Neuronal stem cell (in vitro differentiated cells): ENCODE measurements at regions not wholly inside any gene's neighbourhood (a gene's known extent, or its start where the extent isn't known, plus 50 kb on each side); places are given as distances from the start of the nearest gene placed in this dataset.

ENCODE experiments used
- DNase-seq: peaks from one replicate; pipeline ENCODE4 v3.0.0-alpha.2; 2013; ENCODE audit warnings: low spot score
- H2AFZ ChIP-seq: one replicate; pipeline ENCODE4 v1.6.1; 2013; ENCODE audit warnings: mild to moderate bottlenecking, low read length, inconsistent platforms
- H2AK5ac ChIP-seq: 2 replicates; pipeline ENCODE4 v1.6.1; 2013; ENCODE audit warnings: low read depth, mild to moderate bottlenecking, inconsistent platforms, low read length, moderate library complexity, mixed read lengths
- H2BK120ac ChIP-seq: 2 replicates; pipeline ENCODE4 v1.6.1; 2013; ENCODE audit warnings: low read depth, mild to moderate bottlenecking, inconsistent platforms, low read length, moderate library complexity, mixed read lengths
- H2BK12ac ChIP-seq: one replicate; pipeline ENCODE4 v1.6.1; 2013; ENCODE audit warnings: low read length, inconsistent platforms
- H2BK15ac ChIP-seq: 2 replicates; pipeline ENCODE4 v1.6.1; 2013; ENCODE audit warnings: mild to moderate bottlenecking, low read length, inconsistent platforms, mixed read lengths
- H2BK5ac ChIP-seq: one replicate; pipeline ENCODE4 v1.6.1; 2013; ENCODE audit warnings: inconsistent platforms, mild to moderate bottlenecking, low read length, moderate library complexity
- H3K14ac ChIP-seq: one replicate; pipeline ENCODE4 v1.6.1; 2013; ENCODE audit warnings: low read length, inconsistent platforms
- H3K18ac ChIP-seq: 2 replicates; pipeline ENCODE4 v1.6.1; 2013; ENCODE audit warnings: low read length, inconsistent platforms
- H3K23ac ChIP-seq: 2 replicates; pipeline ENCODE4 v1.6.1; 2013; ENCODE audit warnings: low read depth, mild to moderate bottlenecking, mixed read lengths, low read length, inconsistent platforms; ENCODE audit not compliant: poor library complexity
- H3K27ac ChIP-seq: replicated peaks from 3 replicates; pipeline ENCODE4 v1.5.1; 2013; ENCODE audit warnings: low read length, inconsistent platforms
- H3K27me3 ChIP-seq, 3 experiments: 2 replicates each; pipeline ENCODE4 v1.6.1; 2013; ENCODE audit warnings: low read length in 3 of 3, mild to moderate bottlenecking in 2 of 3, inconsistent platforms in 1 of 3, low read depth in 1 of 3, mixed read lengths in 1 of 3, moderate library complexity in 1 of 3; ENCODE audit not compliant: control insufficient read depth in 3 of 3, insufficient read depth in 3 of 3
- H3K36me3 ChIP-seq, 2 donors: replicated peaks in 1 of 2; 2 replicates each; pipeline ENCODE4 v1.6.1; 2013; ENCODE audit warnings: low read length in 2 of 2; ENCODE audit not compliant: control insufficient read depth in 2 of 2, insufficient read depth in 2 of 2
- H3K4ac ChIP-seq: 2 replicates; pipeline ENCODE4 v1.6.1; 2013; ENCODE audit warnings: inconsistent platforms, mild to moderate bottlenecking, low read length, moderate library complexity
- H3K4me1 ChIP-seq, 2 donors: 1 replicate in 1 of 2; 2 replicates in 1 of 2; pipeline ENCODE4 v1.6.1; 2013; ENCODE audit warnings: low read length in 2 of 2, low read depth in 1 of 2; ENCODE audit not compliant: control insufficient read depth in 2 of 2, insufficient read depth in 1 of 2
- H3K4me2 ChIP-seq: one replicate; pipeline ENCODE4 v1.6.1; 2013; ENCODE audit warnings: mild to moderate bottlenecking, low read length, inconsistent platforms; ENCODE audit not compliant: insufficient read depth, poor library complexity, severe bottlenecking
- H3K4me3 ChIP-seq, 2 donors: 2 replicates each; pipeline ENCODE4 v1.5.1; 2013; ENCODE audit warnings: low read length in 2 of 2, mild to moderate bottlenecking in 2 of 2, inconsistent platforms in 1 of 2, moderate library complexity in 1 of 2
- H3K79me1 ChIP-seq: one replicate; pipeline ENCODE4 v1.6.1; 2013; ENCODE audit warnings: low read depth, mild to moderate bottlenecking, inconsistent platforms, low read length, moderate library complexity
- H3K9ac ChIP-seq: one replicate; pipeline ENCODE4 v1.6.1; 2013; ENCODE audit warnings: mild to moderate bottlenecking, low read depth, low read length, inconsistent platforms; ENCODE audit not compliant: poor library complexity
- H3K9me3 ChIP-seq, 2 donors: replicated peaks in 1 of 2; 2 replicates each; pipeline versions ENCODE3 to v1.6.1; 2013; ENCODE audit warnings: low read length in 2 of 2, mild to moderate bottlenecking in 2 of 2, inconsistent platforms in 1 of 2, low read depth in 1 of 2, mixed read lengths in 1 of 2, moderate library complexity in 1 of 2; ENCODE audit not compliant: control insufficient read depth in 2 of 2, insufficient read depth in 1 of 2
- H4K8ac ChIP-seq: one replicate; pipeline ENCODE4 v1.6.1; 2013; ENCODE audit warnings: low read depth, mild to moderate bottlenecking, inconsistent platforms, low read length, moderate library complexity
- H4K91ac ChIP-seq: one replicate; pipeline ENCODE4 v1.6.1; 2013; ENCODE audit warnings: low read length, low read depth, mild to moderate bottlenecking, inconsistent platforms; ENCODE audit not compliant: poor library complexity
- WGBS, 2 donors: extraction: QIAGEN DNeasy Blood & Tissue Kit; methylation state at CpG; one replicate each; pipeline ENCODE4 v1.1.7; 2013; ENCODE audit warnings: missing lambda C conversion rate in 2 of 2, mixed read lengths in 1 of 2; ENCODE audit not compliant: insufficient read length in 2 of 2, insufficient replicate concordance in 1 of 2; ENCODE audit errors: extremely low coverage in 2 of 2; 5-methylcytosine and 5-hydroxymethylcytosine counted together

DNA sequence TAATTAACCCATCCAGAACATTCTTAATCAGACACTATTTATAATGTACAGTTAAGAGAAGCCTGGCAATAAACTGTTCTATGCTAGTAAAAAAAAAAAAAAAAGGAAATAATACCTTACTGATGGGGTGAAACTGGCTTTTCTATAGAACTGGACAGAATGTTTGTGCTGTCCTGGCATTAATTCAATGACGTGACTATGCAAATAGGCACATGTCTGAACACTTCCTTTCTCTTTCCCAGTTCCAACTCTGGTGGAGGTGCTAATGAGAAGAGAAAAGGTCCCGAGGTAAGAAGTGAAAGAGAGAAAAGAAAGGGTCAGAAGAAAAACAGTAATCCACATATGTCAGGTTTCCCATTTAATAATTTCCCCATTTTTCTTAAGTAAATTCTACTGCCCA, 508.4 kb downstream of the ZEB2 start:
- no peak overlapping the region for H2AFZ ChIP-seq
- H2BK15ac ChIP-seq, result no peak overlapping the region
- no peak overlapping the region for H3K18ac ChIP-seq
- H3K23ac ChIP-seq, result no peak overlapping the region
- DNase-seq, result no peak
- no peaks in the 10 kb centered on the region for H3K79me1 ChIP-seq
- no peaks in the 10 kb centered on the region for H3K27me3 ChIP-seq
- H3K27ac ChIP-seq, result no peak overlapping the region
- H3K9ac ChIP-seq, result no peak overlapping the region
- no peak overlapping the region for H4K91ac ChIP-seq
- H3K4me2 ChIP-seq, result no peak overlapping the region
- H2AK5ac ChIP-seq, result no peak overlapping the region
- no peak overlapping the region for H3K4me3 ChIP-seq
- H2BK120ac ChIP-seq, result no peak overlapping the region
- H3K9me3 ChIP-seq, result no peaks in the 10 kb centered on the region
- H3K36me3 ChIP-seq, result no peaks in the 10 kb centered on the region
- no peak overlapping the region for H3K14ac ChIP-seq
- no CpG with 5 or more reads among the region's 2 CpGs for WGBS, 2 donors
- no peak overlapping the region for H2BK12ac ChIP-seq
- no peak overlapping the region for H3K4ac ChIP-seq
- H2BK5ac ChIP-seq, result no peak overlapping the region
- H4K8ac ChIP-seq, result no peak overlapping the region
- peaks cover 2 to 3% of the 10 kb centered on the region in 2 donors for H3K4me1 ChIP-seq

DNA sequence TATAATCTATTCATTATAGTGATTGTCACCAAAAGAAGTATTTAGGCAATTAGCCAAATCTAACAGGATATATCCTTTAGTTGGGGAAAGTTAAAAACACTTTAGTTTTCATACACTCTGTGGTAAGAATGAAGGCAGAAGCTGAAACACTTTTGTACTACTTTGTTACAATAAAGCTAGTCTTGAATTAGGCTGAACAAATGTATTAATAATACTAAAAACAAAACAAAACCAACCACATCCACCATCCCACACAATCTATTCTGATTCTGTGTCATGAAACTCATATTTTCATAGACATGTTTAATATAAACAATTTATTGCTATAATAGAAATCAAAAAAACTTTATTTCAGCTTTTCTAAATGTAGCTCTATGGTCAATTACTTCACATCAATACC, 508.8 kb downstream of the ZEB2 start:
- Histone ChIP-seq H3K79me1 (no peaks in the 10 kb centered on the region), H3K4me1 (peaks cover 2 to 3% of the 10 kb centered on the region in 2 donors), H3K23ac (no peak overlapping the region), H3K18ac (no peak overlapping the region), H3K14ac (no peak overlapping the region), H4K8ac (no peak overlapping the region), H3K9ac (no peak overlapping the region), H3K9me3 (no peaks in the 10 kb centered on the region), H2BK12ac (no peak overlapping the region), H3K4ac (no peak overlapping the region), H3K27ac (no peak overlapping the region), H2AK5ac (no peak overlapping the region), H3K4me3 (no peak overlapping the region), H2BK5ac (no peak overlapping the region), H2BK120ac (no peak overlapping the region), H3K4me2 (no peak overlapping the region), H4K91ac (no peak overlapping the region), H3K27me3 (no peaks in the 10 kb centered on the region), H3K36me3 (no peaks in the 10 kb centered on the region), H2BK15ac (no peak overlapping the region), H2AFZ (no peak overlapping the region)
- no peak for DNase-seq

DNA sequence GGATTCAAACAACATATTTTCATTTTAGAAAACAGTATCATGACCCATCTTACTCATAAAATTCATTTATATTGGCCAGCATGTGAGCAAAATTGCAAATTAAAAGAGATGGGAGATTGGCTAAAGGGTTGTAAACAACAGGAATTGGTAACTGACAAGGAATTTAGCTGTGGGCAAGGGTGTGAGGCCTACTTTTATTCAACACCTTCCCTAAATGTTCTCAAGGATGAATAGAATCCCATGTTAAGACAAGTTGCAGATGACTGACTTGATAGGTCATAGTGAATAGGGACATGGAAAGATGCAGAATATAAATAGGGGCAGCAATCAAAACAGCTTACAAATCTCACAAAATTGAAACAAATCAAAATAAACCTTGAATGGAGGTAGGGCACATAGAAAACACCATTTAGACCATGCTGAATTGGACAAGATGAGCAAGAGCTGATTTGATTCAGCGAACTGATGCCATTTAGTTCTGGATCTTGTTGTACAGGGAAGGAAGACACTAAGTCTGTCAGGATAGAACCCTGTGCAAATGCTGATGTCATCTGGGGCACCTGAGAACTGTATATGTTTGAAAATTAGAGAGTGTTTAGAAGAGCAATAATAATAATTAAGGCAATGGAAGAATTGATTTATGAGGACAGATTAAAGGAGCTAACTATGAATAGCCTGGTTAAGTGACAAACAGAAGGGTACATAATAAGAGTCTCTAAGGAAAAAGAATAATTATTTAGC, 509.7 kb downstream of the ZEB2 start:
- Histone ChIP-seq H3K18ac (no peak overlapping the region), H3K4ac (no peak overlapping the region), H2BK15ac (no peak overlapping the region), H2BK5ac (no peak overlapping the region), H2BK12ac (no peak overlapping the region), H3K4me3 (no peak overlapping the region), H3K36me3 (no peaks in the 10 kb centered on the region), H3K79me1 (no peaks in the 10 kb centered on the region), H4K91ac (no peak overlapping the region), H3K14ac (no peak overlapping the region), H3K9ac (no peak overlapping the region), H3K23ac (no peak overlapping the region), H2BK120ac (no peak overlapping the region), H3K27me3 (no peaks in the 10 kb centered on the region), H3K9me3 (no peaks in the 10 kb centered on the region), H4K8ac (no peak overlapping the region), H3K4me1 (peaks cover 2 to 3% of the 10 kb centered on the region in 2 donors), H2AFZ (no peak overlapping the region), H3K4me2 (no peak overlapping the region), H2AK5ac (no peak overlapping the region), H3K27ac (no peak overlapping the region)
- no peak for DNase-seq
- no CpG with 5 or more reads among the region's 1 CpG for WGBS, 2 donors

DNA sequence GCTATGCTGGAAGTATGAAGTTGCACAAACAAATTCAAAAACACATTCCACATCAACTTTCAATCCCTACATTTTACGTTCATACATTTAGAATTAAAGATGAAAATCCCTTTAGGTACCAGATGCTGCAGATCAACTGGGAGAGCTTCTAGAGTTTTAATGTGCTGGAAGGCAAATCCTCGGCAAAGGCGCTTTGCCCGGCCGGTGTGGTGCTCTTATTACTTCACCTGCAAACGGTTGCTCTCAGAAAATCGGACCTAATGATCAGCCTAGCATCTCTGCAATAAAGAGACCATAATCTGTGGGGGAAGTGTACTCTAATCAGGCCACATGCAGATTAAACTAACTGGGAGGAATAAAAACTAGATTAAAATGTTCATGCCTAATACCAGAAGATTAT, 513.8 kb downstream of the ZEB2 start:
- no peak overlapping the region for H2AK5ac ChIP-seq
- H2BK12ac ChIP-seq, result no peak overlapping the region
- whole genome bisulfite sequencing, 2 donors, result 100% methylated on average over 1 of the region's 7 CpGs; no CpG with 5 or more reads in 1 of the 2 donors
- H4K91ac ChIP-seq, result no peak overlapping the region
- no peak overlapping the region for H3K9ac ChIP-seq
- H3K36me3 ChIP-seq, result no peaks in the 10 kb centered on the region
- H3K14ac ChIP-seq, result no peak overlapping the region
- H3K4me3 ChIP-seq, result no peak overlapping the region
- no peaks in the 10 kb centered on the region for H3K9me3 ChIP-seq
- H3K4ac ChIP-seq, result no peak overlapping the region
- H2BK5ac ChIP-seq, result no peak overlapping the region
- DNase-seq, result no peak
- H2BK15ac ChIP-seq, result no peak overlapping the region
- H3K27me3 ChIP-seq, result no peaks in the 10 kb centered on the region
- H2AFZ ChIP-seq, result no peak overlapping the region
- H3K23ac ChIP-seq, result no peak overlapping the region
- H3K79me1 ChIP-seq, result no peaks in the 10 kb centered on the region
- H2BK120ac ChIP-seq, result no peak overlapping the region
- H4K8ac ChIP-seq, result no peak overlapping the region
- H3K27ac ChIP-seq, result no peak overlapping the region
- H3K4me1 ChIP-seq, result peaks cover 2 to 3% of the 10 kb centered on the region in 2 donors
- H3K18ac ChIP-seq, result no peak overlapping the region
- no peak overlapping the region for H3K4me2 ChIP-seq
